Colonic mucosa (tissue), 4 donors: ENCODE measurements at regions not wholly inside any gene's neighbourhood (a gene's known extent, or its start where the extent isn't known, plus 50 kb on each side); places are given as distances from the start of the nearest gene placed in this dataset.

Experiments used
- DNase-seq: peaks from one replicate; pipeline ENCODE4 v3.0.0-alpha.2; 2020
- H3K27ac ChIP-seq: fragments of 200-600 bp; one replicate; pipeline ENCODE4 v1.8.0; 2021
- H3K27me3 ChIP-seq: fragments of 200-600 bp; one replicate; pipeline ENCODE4 v1.8.0; 2021
- H3K36me3 ChIP-seq: fragments of 200-600 bp; one replicate; pipeline ENCODE4 v1.8.0; 2021
- H3K4me1 ChIP-seq: fragments of 200-600 bp; one replicate; pipeline ENCODE4 v1.8.0; 2021; ENCODE audit warnings: mild to moderate bottlenecking
- H3K4me3 ChIP-seq: fragments of 200-600 bp; one replicate; pipeline ENCODE4 v1.8.0; 2021
- H3K9ac ChIP-seq, 2 donors: one replicate each; pipeline ENCODE4 v1.7.0; 2013; ENCODE audit warnings: control low read depth in 2 of 2, low read depth in 2 of 2, low read length in 2 of 2
- H3K9me3 ChIP-seq: fragments of 200-600 bp; one replicate; pipeline ENCODE4 v1.8.0; 2021
- intact Hi-C: fragments of 100-400 bp; cut with DNase I; formaldehyde crosslinking; loops from one replicate; pipeline ENCODE4 v1.14.1; 2022
- TF ChIP-seq, protein P1 (sequence below): fragments of 200-600 bp; IDR thresholded peaks from one replicate; pipeline ENCODE4 v1.8.0; 2022; ENCODE audit warnings: antibody characterized with exemption, mild to moderate bottlenecking
- donor health status: healthy.
- donor health status: DM: no; HTN: no; CAD: no.
- donor health status: DM: no; HTN: no; CAD: no.

DNA sequence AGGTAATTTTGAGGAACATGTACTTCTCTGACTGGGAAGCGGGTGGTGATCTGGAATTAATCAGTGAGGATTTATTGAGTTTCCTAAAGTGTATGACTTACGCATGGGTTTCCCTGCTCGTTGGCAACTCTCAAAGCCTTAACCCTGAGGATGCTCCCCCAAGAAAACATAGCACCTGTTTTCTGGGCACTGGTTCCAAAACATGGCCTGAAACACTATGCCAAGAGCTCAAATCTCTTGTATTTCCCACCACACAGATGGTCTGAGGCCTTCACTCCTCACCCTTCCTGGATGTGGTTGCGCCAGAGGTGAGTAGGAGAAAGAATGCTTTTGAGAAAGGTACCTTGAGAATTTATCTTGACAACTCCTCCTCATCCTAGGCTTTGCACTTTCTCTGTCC is 250.4 kb downstream of the FZD1 start:
- no peaks in the 10 kb centered on the region for H3K27me3 ChIP-seq
- no peaks in the 10 kb centered on the region for H3K9me3 ChIP-seq
- DNase-seq = no peak
- no peak overlapping the region for H3K27ac ChIP-seq
- H3K4me3 ChIP-seq = no peak overlapping the region
- H3K9ac ChIP-seq = no peak overlapping the region
- intact Hi-C loops = no loop called here
- H3K36me3 ChIP-seq = no peaks in the 10 kb centered on the region
- TF ChIP-seq, protein P1, sequence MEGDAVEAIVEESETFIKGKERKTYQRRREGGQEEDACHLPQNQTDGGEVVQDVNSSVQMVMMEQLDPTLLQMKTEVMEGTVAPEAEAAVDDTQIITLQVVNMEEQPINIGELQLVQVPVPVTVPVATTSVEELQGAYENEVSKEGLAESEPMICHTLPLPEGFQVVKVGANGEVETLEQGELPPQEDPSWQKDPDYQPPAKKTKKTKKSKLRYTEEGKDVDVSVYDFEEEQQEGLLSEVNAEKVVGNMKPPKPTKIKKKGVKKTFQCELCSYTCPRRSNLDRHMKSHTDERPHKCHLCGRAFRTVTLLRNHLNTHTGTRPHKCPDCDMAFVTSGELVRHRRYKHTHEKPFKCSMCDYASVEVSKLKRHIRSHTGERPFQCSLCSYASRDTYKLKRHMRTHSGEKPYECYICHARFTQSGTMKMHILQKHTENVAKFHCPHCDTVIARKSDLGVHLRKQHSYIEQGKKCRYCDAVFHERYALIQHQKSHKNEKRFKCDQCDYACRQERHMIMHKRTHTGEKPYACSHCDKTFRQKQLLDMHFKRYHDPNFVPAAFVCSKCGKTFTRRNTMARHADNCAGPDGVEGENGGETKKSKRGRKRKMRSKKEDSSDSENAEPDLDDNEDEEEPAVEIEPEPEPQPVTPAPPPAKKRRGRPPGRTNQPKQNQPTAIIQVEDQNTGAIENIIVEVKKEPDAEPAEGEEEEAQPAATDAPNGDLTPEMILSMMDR = no peak
- H3K4me1 ChIP-seq = no peaks in the 10 kb centered on the region

DNA sequence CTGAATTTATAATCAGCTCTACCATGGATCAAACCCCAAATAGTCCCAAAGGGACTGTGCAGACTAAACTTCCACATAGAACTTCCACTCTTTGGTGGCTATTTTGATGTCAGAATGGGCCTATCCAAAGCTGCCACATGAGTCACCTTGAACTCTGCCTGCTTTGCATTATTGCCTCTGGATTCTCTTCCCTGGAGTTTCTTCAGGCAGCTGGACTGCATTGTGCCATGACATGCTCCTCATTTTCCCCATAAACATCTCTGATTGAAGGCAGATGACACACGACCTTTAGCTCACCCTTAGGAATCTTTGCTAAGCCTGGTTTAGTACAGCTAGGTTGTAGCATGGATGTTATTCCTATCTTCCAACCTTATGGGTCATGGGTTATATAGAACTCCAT is 251.7 kb downstream of the FZD1 start:
- H3K36me3 ChIP-seq = no peaks in the 10 kb centered on the region
- no peak overlapping the region for H3K9ac ChIP-seq
- intact Hi-C loops = no loop called here
- TF ChIP-seq, protein P1 = no peak
- no peaks in the 10 kb centered on the region for H3K4me1 ChIP-seq
- no peak overlapping the region for H3K4me3 ChIP-seq
- DNase-seq = no peak
- H3K27ac ChIP-seq = no peak overlapping the region
- H3K9me3 ChIP-seq = no peaks in the 10 kb centered on the region
- H3K27me3 ChIP-seq = no peaks in the 10 kb centered on the region

DNA sequence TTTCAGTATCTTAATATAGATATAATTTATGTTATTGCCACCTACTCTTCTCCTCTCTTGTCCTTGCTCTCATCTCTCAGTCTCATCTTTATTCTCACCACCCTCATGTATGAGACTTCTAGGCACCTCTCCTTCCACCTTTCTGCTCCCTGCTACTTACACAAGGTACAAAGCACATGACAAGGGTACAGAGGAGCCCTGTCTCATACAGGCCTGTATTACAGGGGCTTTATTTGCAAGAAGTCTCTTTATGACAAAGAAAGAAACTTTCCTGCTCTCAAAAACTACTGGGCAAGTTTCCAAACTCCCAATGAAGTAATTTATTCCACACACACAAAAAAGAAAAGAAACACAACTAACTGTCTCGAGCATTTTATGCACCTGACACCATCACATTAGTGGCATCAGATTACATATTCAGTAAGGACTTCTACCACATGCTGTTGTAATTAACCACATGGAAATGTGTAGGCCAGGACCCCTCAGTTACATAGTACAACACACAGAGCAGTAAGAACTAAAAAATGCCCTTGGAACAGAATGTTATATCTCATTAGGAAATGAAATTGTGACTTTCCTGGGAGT is 253.1 kb downstream of the FZD1 start:
- Histone ChIP-seq H3K4me1 (no peaks in the 10 kb centered on the region), H3K9me3 (no peaks in the 10 kb centered on the region), H3K36me3 (no peaks in the 10 kb centered on the region), H3K27me3 (no peaks in the 10 kb centered on the region), H3K27ac (no peak overlapping the region), H3K4me3 (no peak overlapping the region), H3K9ac (no peak overlapping the region)
- intact Hi-C loops = no loop called here
- DNase-seq = no peak
- TF ChIP-seq, protein P1 = no peak

DNA sequence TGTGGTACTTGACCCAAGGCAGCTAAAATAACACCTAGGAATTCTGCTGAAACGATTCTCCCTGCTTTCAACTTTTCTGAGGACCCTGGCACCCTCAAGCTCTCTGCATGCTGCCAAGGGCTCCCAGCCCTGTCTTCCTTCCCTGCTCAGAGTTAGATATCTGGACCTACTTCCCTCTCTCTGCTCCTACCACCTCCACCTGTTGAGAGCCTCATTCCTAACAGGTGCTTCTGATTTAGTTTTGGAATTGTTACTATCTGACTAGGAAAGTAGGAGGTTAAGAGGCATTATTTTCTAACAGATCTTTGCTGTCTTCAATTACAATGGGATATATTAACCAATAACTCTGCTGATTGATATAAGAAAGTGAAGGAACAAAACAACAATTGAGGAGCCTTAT is 253.8 kb downstream of the FZD1 start:
- no peak for DNase-seq
- no peak overlapping the region for H3K9ac ChIP-seq
- H3K27me3 ChIP-seq = no peaks in the 10 kb centered on the region
- TF ChIP-seq, protein P1 = no peak
- H3K4me1 ChIP-seq = no peaks in the 10 kb centered on the region
- no peak overlapping the region for H3K27ac ChIP-seq
- H3K36me3 ChIP-seq = no peaks in the 10 kb centered on the region
- H3K4me3 ChIP-seq = no peak overlapping the region
- intact Hi-C loops = no loop called here
- H3K9me3 ChIP-seq = no peaks in the 10 kb centered on the region

DNA sequence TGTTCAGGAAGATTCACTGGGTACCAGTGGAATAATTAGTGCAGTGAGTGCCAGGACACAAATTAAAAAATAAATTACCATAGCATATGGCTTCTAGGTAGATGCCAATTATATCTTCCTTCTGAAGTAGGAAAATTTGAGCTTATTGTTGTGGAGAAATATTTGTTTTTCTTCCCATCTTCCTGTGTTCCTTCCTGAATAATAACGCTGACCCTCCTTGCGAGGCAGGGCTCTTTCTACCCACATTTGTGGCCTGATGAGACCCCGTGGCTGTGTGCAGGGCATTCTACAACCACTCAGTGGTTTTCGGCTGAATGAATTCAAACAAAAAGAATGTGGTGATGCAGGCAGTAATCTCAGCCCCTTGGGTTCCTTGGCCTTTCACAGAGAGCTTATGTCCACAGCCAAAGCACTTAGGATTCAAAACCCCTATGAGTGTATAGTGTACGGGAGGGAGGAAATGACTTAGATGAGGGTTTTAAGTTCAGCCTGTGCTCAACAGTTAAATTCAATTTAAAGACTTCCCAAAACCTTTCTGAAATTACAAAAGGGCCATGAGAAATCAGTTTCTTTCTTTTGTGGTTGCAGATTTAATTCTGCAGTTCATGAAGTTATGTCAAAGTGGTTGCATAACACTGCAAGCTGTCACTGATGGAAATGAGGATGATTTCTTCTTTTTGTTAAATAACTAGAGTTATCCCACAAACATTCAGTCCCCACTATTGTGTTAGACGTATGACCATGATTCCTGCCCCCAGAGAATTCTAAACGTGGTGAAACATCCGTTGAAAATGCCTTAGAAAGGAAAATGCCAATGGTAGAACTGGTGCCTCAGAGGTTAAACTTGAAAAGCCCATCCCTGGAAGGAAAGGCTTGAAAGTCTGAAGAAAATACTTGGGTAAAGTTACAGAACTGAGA is 255.3 kb downstream of the FZD1 start:
- intact Hi-C loops = no loop called here
- DNase-seq = no peak
- Histone ChIP-seq H3K36me3 (no peaks in the 10 kb centered on the region), H3K9ac (no peak overlapping the region), H3K27ac (no peak overlapping the region), H3K9me3 (no peaks in the 10 kb centered on the region), H3K4me3 (no peak overlapping the region), H3K27me3 (no peaks in the 10 kb centered on the region), H3K4me1 (no peaks in the 10 kb centered on the region)
- TF ChIP-seq, protein P1 = no peak
